22Rv1 (cell line): ENCODE measurements at regions not wholly inside any gene's neighbourhood (a gene's known extent, or its start where the extent isn't known, plus 50 kb on each side); places are given as distances from the start of the nearest gene placed in this dataset.

ENCODE experiments used
- ZFX ChIP-seq: fragments of 450-650 bp; IDR thresholded peaks from 2 replicates; pipeline ENCODE4 v1.6.1; 2017; ENCODE audit warnings: antibody characterized with exemption, borderline replicate concordance
- TF ChIP-seq, protein P1 (sequence below): fragments of 450-650 bp; IDR thresholded peaks from 2 replicates; pipeline ENCODE4 v1.5.1; 2017; ENCODE audit warnings: mild to moderate bottlenecking

DNA sequence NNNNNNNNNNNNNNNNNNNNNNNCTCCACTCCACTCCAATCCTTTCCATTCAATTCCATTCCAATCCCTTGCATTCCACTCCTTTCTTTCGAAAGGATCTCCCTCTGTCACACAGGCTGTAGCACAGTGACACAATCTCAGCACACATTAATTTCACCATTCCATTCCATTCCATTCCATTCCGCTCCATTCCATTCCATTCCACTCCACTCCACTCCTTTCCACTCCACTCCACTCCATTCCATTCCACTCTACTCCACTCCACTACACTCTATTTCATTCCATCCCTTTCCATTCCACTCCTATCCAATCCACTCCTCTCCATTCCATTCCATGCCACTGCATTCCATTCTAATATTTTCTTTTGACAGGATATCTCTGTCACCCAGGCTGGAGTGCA, 1459.0 kb downstream of the TSPY10 start:
- TF ChIP-seq, protein P1, sequence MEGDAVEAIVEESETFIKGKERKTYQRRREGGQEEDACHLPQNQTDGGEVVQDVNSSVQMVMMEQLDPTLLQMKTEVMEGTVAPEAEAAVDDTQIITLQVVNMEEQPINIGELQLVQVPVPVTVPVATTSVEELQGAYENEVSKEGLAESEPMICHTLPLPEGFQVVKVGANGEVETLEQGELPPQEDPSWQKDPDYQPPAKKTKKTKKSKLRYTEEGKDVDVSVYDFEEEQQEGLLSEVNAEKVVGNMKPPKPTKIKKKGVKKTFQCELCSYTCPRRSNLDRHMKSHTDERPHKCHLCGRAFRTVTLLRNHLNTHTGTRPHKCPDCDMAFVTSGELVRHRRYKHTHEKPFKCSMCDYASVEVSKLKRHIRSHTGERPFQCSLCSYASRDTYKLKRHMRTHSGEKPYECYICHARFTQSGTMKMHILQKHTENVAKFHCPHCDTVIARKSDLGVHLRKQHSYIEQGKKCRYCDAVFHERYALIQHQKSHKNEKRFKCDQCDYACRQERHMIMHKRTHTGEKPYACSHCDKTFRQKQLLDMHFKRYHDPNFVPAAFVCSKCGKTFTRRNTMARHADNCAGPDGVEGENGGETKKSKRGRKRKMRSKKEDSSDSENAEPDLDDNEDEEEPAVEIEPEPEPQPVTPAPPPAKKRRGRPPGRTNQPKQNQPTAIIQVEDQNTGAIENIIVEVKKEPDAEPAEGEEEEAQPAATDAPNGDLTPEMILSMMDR: no peak
- TF ChIP-seq ZFX: no peak
